WTC11 (cell line): ENCODE measurements at regions not wholly inside any gene's neighbourhood (a gene's known extent, or its start where the extent isn't known, plus 50 kb on each side); places are given as distances from the start of the nearest gene placed in this dataset.

ENCODE experiments used
- ATAC-seq: fragments of 200-7000 bp; cut with Tn5 transposase; 2 replicates; pipeline ENCODE4 v1.10.0; 2021; ENCODE audit warnings: mild to moderate bottlenecking, moderate library complexity
- CTCF ChIA-PET: fragments of 300-600 bp; sonication (Branson Sonifier 250); formaldehyde crosslinking; loops from one replicate; lab custom pipeline; 2021; ENCODE audit warnings: antibody characterized with exemption; lab: Charles Lee
- POLR2A ChIA-PET: fragments of 350-600 bp; sonication (Branson Sonifier 250); formaldehyde crosslinking; loops from one replicate; lab custom pipeline; 2021; ENCODE audit warnings: antibody characterized with exemption; lab: Charles Lee
- DNase-seq: peaks from one replicate; pipeline ENCODE4 v3.0.0; 2021; ENCODE audit warnings: low spot score
- H3K27ac Mint-ChIP-seq: 2 replicates; pipeline ENCODE4 v1.8.0; 2021; ENCODE audit warnings: mixed read lengths
- H3K27me3 Mint-ChIP-seq: 2 replicates; pipeline ENCODE4 v1.8.0; 2021; ENCODE audit warnings: low read depth, mild to moderate bottlenecking, moderate library complexity, mixed read lengths
- H3K36me3 Mint-ChIP-seq: 2 replicates; pipeline ENCODE4 v1.8.0; 2021; ENCODE audit warnings: mixed read lengths
- H3K4me1 Mint-ChIP-seq: 2 replicates; pipeline ENCODE4 v1.8.0; 2022; ENCODE audit warnings: mixed read lengths
- H3K4me3 Mint-ChIP-seq: 2 replicates; pipeline ENCODE4 v1.8.0; 2021; ENCODE audit warnings: mild to moderate bottlenecking, moderate library complexity, mixed read lengths
- H3K9me3 Mint-ChIP-seq: 2 replicates; pipeline ENCODE4 v1.8.0; 2021; ENCODE audit warnings: mixed read lengths
- ATF6 ChIP-seq: sonication (generic); formaldehyde crosslinking; IDR thresholded peaks from 2 replicates; pipeline ENCODE4 v1.8.1; 2023; ENCODE audit warnings: mild to moderate bottlenecking, missing genetic modification reagents
- CBFB ChIP-seq: sonication (generic); formaldehyde crosslinking; IDR thresholded peaks from 2 replicates; pipeline ENCODE4 v1.8.1; 2022; ENCODE audit warnings: mild to moderate bottlenecking, low read depth, missing genetic modification reagents
- CDX4 ChIP-seq: fragments of 250-450 bp; sonication (Bioruptor Pico); IDR thresholded peaks from 2 replicates; pipeline ENCODE4 v1.9.0; 2021; ENCODE audit warnings: moderate library complexity, mild to moderate bottlenecking, inconsistent platforms, borderline replicate concordance
- CREM ChIP-seq: sonication (generic); formaldehyde crosslinking; IDR thresholded peaks from 2 replicates; pipeline ENCODE4 v1.8.1; 2022; ENCODE audit warnings: mild to moderate bottlenecking, missing genetic modification reagents, moderate library complexity
- FOXP1 ChIP-seq: sonication (generic); formaldehyde crosslinking; IDR thresholded peaks from 2 replicates; pipeline ENCODE4 v1.8.0; 2022; ENCODE audit warnings: missing genetic modification reagents, mild to moderate bottlenecking, moderate library complexity, borderline replicate concordance
- IRF1 ChIP-seq: sonication (generic); formaldehyde crosslinking; IDR thresholded peaks from 2 replicates; pipeline ENCODE4 v1.8.0; 2023; ENCODE audit warnings: missing genetic modification reagents
- JUN ChIP-seq: sonication (generic); formaldehyde crosslinking; IDR thresholded peaks from 2 replicates; pipeline ENCODE4 v1.8.0; 2023; ENCODE audit warnings: mild to moderate bottlenecking, missing genetic modification reagents
- MLX ChIP-seq: sonication (generic); formaldehyde crosslinking; IDR thresholded peaks from 2 replicates; pipeline ENCODE4 v1.8.1; 2023; ENCODE audit warnings: mild to moderate bottlenecking, missing genetic modification reagents, moderate library complexity
- NFYB ChIP-seq: sonication (generic); formaldehyde crosslinking; conservative IDR thresholded peaks from 2 replicates; pipeline ENCODE4 v1.8.0; 2022; ENCODE audit warnings: low read depth, missing genetic modification reagents
- NR1H2 ChIP-seq: sonication (generic); formaldehyde crosslinking; IDR thresholded peaks from 2 replicates; pipeline ENCODE4 v1.9.0; 2021; ENCODE audit warnings: mild to moderate bottlenecking, moderate library complexity, missing genetic modification reagents
- OVOL2 ChIP-seq: fragments of 250-450 bp; sonication (Bioruptor Pico); IDR thresholded peaks from 2 replicates; pipeline ENCODE4 v1.9.0; 2021; ENCODE audit warnings: mild to moderate bottlenecking, borderline replicate concordance
- PREB ChIP-seq: sonication (generic); formaldehyde crosslinking; IDR thresholded peaks from 2 replicates; pipeline ENCODE4 v1.8.1; 2022; ENCODE audit warnings: mild to moderate bottlenecking, missing genetic modification reagents, moderate library complexity, borderline replicate concordance
- SMAD4 ChIP-seq: sonication (generic); formaldehyde crosslinking; IDR thresholded peaks from 2 replicates; pipeline ENCODE4 v1.8.0; 2022; ENCODE audit warnings: mild to moderate bottlenecking, missing genetic modification reagents
- TEAD4 ChIP-seq: sonication (generic); formaldehyde crosslinking; IDR thresholded peaks from 2 replicates; pipeline ENCODE4 v1.8.0; 2022; ENCODE audit warnings: mild to moderate bottlenecking, missing genetic modification reagents
- TP53 ChIP-seq: sonication (generic); formaldehyde crosslinking; IDR thresholded peaks from 2 replicates; pipeline ENCODE4 v1.8.1; 2023; ENCODE audit warnings: mild to moderate bottlenecking, missing genetic modification reagents
- USF1 ChIP-seq: sonication (generic); formaldehyde crosslinking; IDR thresholded peaks from 2 replicates; pipeline ENCODE4 v1.8.0; 2022; ENCODE audit warnings: mild to moderate bottlenecking, missing genetic modification reagents
- USF2 ChIP-seq: sonication (generic); formaldehyde crosslinking; IDR thresholded peaks from 2 replicates; pipeline ENCODE4 v1.8.1; 2023; ENCODE audit warnings: mild to moderate bottlenecking, missing genetic modification reagents, moderate library complexity
- ZNF263 ChIP-seq: sonication (generic); formaldehyde crosslinking; IDR thresholded peaks from 2 replicates; pipeline ENCODE4 v1.8.1; 2022; ENCODE audit warnings: low read depth, mild to moderate bottlenecking, moderate library complexity, missing genetic modification reagents
- ZNF281 ChIP-seq: sonication (generic); formaldehyde crosslinking; IDR thresholded peaks from 2 replicates; pipeline ENCODE4 v1.8.0; 2023; ENCODE audit warnings: mild to moderate bottlenecking, missing genetic modification reagents
- ZNF532 ChIP-seq: fragments of 250-450 bp; sonication (Bioruptor Pico); IDR thresholded peaks from 2 replicates; pipeline ENCODE4 v1.9.0; 2021; ENCODE audit warnings: mild to moderate bottlenecking, borderline replicate concordance

GRCh38 chr6:151719070-151719469, 88.4 kb upstream of the ESR1 start (continued):
- TF ChIP-seq IRF1 (CRISPR knock-in tag) (no peak), OVOL2 (CRISPR knock-in tag) (no peak), NFYB (CRISPR knock-in tag) (no peak), JUN (no peak), ZNF532 (CRISPR knock-in tag) (no peak), FOXP1 (CRISPR knock-in tag) (no peak), TP53 (CRISPR knock-in tag) (no peak), NR1H2 (CRISPR knock-in tag) (no peak), SMAD4 (CRISPR knock-in tag) (no peak), USF1 (no peak)

GRCh38 chr6:151721146-151721545, 86.3 kb upstream of the ESR1 start:
- Mint-ChIP-seq H3K4me3 (no peak overlapping the region), H3K4me1 (peaks cover 7% of the 10 kb centered on the region), H3K27me3 (no peaks in the 10 kb centered on the region), H3K27ac (no peak overlapping the region), H3K9me3 (no peaks in the 10 kb centered on the region), H3K36me3 (no peaks in the 10 kb centered on the region)
- ChIA-PET POLR2A (no interaction called here), CTCF (no interaction called here)
- DNase-seq (no peak), ATAC-seq (no peak)
- TF ChIP-seq CDX4 (CRISPR knock-in tag) = no peak
- no peak for TF ChIP-seq MLX
- TF ChIP-seq JUN = no peak
- TF ChIP-seq ATF6 (CRISPR knock-in tag) = no peak
- no peak for TF ChIP-seq CREM (CRISPR knock-in tag)
- no peak for TF ChIP-seq TEAD4 (CRISPR knock-in tag)
- TF ChIP-seq ZNF281 = no peak
- no peak for TF ChIP-seq PREB (CRISPR knock-in tag)
- TF ChIP-seq ZNF263 (CRISPR knock-in tag) = no peak
- TF ChIP-seq USF2 (CRISPR knock-in tag) = no peak
- no peak for TF ChIP-seq TP53 (CRISPR knock-in tag)
- no peak for TF ChIP-seq CBFB (CRISPR knock-in tag)
